Fibroblast of mammary gland (primary cell): ENCODE measurements at regions not wholly inside any gene's neighbourhood (a gene's known extent, or its start where the extent isn't known, plus 50 kb on each side); places are given as distances from the start of the nearest gene placed in this dataset.

Source experiments
- DNase-seq: peaks from one replicate; pipeline ENCODE4 v3.0.0-alpha.2; 2010; ENCODE audit warnings: low read depth
- H3K4me3 ChIP-seq: 2 replicates; pipeline ENCODE4 v1.5.1; 2011; ENCODE audit warnings: low read depth, mild to moderate bottlenecking, low read length, moderate library complexity; ENCODE audit not compliant: control insufficient read depth
- CTCF ChIP-seq: conservative IDR thresholded peaks from 2 replicates; pipeline ENCODE4 v1.5.1; 2011; ENCODE audit warnings: low read depth, low read length, inconsistent platforms; ENCODE audit not compliant: control insufficient read depth, insufficient read depth

- no peak for TF ChIP-seq CTCF
- DNase-seq, result no peak
These were observed 64.4 kb upstream of the SUB1 start for GRCh38 chr5:32520972-32521371.

GRCh38 chr5:32520356-32520755, 65.0 kb upstream of the SUB1 start:
- peak; percentile 45 for DNase-seq
- no peak for TF ChIP-seq CTCF
- no peak overlapping the region for H3K4me3 ChIP-seq

More at GRCh38 chr5:32520972-32521371, 64.4 kb upstream of the SUB1 start:
- no peak overlapping the region for H3K4me3 ChIP-seq

- no peak overlapping the region for H3K4me3 ChIP-seq
- TF ChIP-seq CTCF, result no peak
- no peak for DNase-seq
These were observed 65.8 kb upstream of the SUB1 start for GRCh38 chr5:32519508-32519907.

GRCh38 chr5:32514806-32515205, 70.3 kb upstream of the ZFR start:
- DNase-seq, result no peak
- no peak for TF ChIP-seq CTCF
- H3K4me3 ChIP-seq, result no peak overlapping the region

GRCh38 chr5:32512926-32513325, 68.4 kb upstream of the ZFR start:
- peak; percentile 22 for DNase-seq
- no peak overlapping the region for H3K4me3 ChIP-seq
- no peak for TF ChIP-seq CTCF

GRCh38 chr5:32511776-32512374, 67.3 kb upstream of the ZFR start:
- no peak for TF ChIP-seq CTCF
- DNase-seq, result no peak

GRCh38 chr5:32510860-32511259, 66.3 kb upstream of the ZFR start:
- no peak overlapping the region for H3K4me3 ChIP-seq
- no peak for TF ChIP-seq CTCF

More at GRCh38 chr5:32511776-32512374, 67.3 kb upstream of the ZFR start:
- H3K4me3 ChIP-seq, result no peak overlapping the region

More at GRCh38 chr5:32510860-32511259, 66.3 kb upstream of the ZFR start:
- DNase-seq, result no peak
